H1 (cell line): ENCODE measurements at regions not wholly inside any gene's neighbourhood (a gene's known extent, or its start where the extent isn't known, plus 50 kb on each side); places are given as distances from the start of the nearest gene placed in this dataset.

Source experiments
- CTCF ChIA-PET: fragments of 300-600 bp; sonication (Branson Sonifier 250); formaldehyde crosslinking; loops from one replicate; lab custom pipeline; 2021; ENCODE audit not compliant: partially characterized antibody; lab: Charles Lee
- POLR2A ChIA-PET: fragments of 300-600 bp; sonication (Branson Sonifier 250); formaldehyde crosslinking; loops from one replicate; lab custom pipeline; 2021; ENCODE audit warnings: inconsistent platforms; ENCODE audit not compliant: partially characterized antibody; lab: Charles Lee
- DNase-seq, 2 experiments: peaks; one replicate each; pipeline versions ENCODE4 v3.0.0 to v3.0.0-alpha.2; 2010 to 2022; ENCODE audit warnings: low spot score in 2 of 2, low read depth in 1 of 2, mixed read lengths in 1 of 2
- FAIRE-seq: peaks from 2 replicates; lab custom pipeline; 2011; peaks lifted over from hg19 to GRCh38; lab: Jason Lieb, UNC
- H2AFZ ChIP-seq: 2 replicates; pipeline ENCODE4 v1.8.1; 2012; ENCODE audit warnings: low read length, inconsistent platforms
- H2AK5ac ChIP-seq: 2 replicates; pipeline ENCODE4 v1.6.1; 2013; ENCODE audit warnings: low read depth, low read length
- H2BK120ac ChIP-seq: replicated peaks from 2 replicates; pipeline ENCODE3; 2013; ENCODE audit warnings: low read depth, low read length, inconsistent platforms
- H2BK12ac ChIP-seq: 2 replicates; pipeline ENCODE4 v1.6.1; 2013; ENCODE audit warnings: low read depth, low read length
- H2BK15ac ChIP-seq: 2 replicates; pipeline ENCODE4 v1.6.1; 2013; ENCODE audit warnings: low read length
- H2BK20ac ChIP-seq: 2 replicates; pipeline ENCODE4 v1.6.1; 2013; ENCODE audit warnings: low read length
- H2BK5ac ChIP-seq: 2 replicates; pipeline ENCODE4 v1.6.1; 2013; ENCODE audit warnings: low read depth, low read length
- H3K14ac ChIP-seq: 2 replicates; pipeline ENCODE4 v1.6.1; 2013; ENCODE audit warnings: inconsistent platforms; ENCODE audit not compliant: insufficient read length
- H3K18ac ChIP-seq: 2 replicates; pipeline ENCODE4 v1.6.1; 2013; ENCODE audit warnings: low read length; ENCODE audit errors: extremely low read depth
- H3K23ac ChIP-seq: 2 replicates; pipeline ENCODE4 v1.6.1; 2013; ENCODE audit warnings: inconsistent platforms; ENCODE audit not compliant: insufficient read length
- H3K23me2 ChIP-seq: 2 replicates; pipeline ENCODE4 v1.6.1; 2013; ENCODE audit warnings: low read depth, low read length
- H3K27ac ChIP-seq: 2 replicates; pipeline ENCODE4 v1.6.1; 2011; ENCODE audit warnings: low read depth, low read length, inconsistent platforms
- H3K27me3 ChIP-seq, 4 experiments: replicated peaks in 1 of 4; 1 replicate in 1 of 4; 2 replicates in 3 of 4; pipeline versions ENCODE4 v1.6.1 to v1.8.1; 2011 to 2013; ENCODE audit warnings: low read length in 3 of 4, mild to moderate bottlenecking in 3 of 4, inconsistent platforms in 2 of 4, mixed read lengths in 2 of 4, moderate library complexity in 1 of 4; ENCODE audit not compliant: control insufficient read depth in 3 of 4, insufficient read depth in 3 of 4; ENCODE audit errors: extremely low read depth in 1 of 4
- H3K36me3 ChIP-seq, 4 experiments: 2 replicates each; pipeline versions ENCODE4 v1.6.1 to v1.8.1; 2011 to 2013; ENCODE audit warnings: mild to moderate bottlenecking in 4 of 4, low read length in 3 of 4, moderate library complexity in 2 of 4, control low read depth in 1 of 4, inconsistent platforms in 1 of 4; ENCODE audit not compliant: insufficient read depth in 4 of 4, control insufficient read depth in 2 of 4
- H3K4ac ChIP-seq: replicated peaks from 2 replicates; pipeline ENCODE3; 2013; ENCODE audit warnings: low read length, low read depth, mixed read lengths, inconsistent platforms; ENCODE audit not compliant: insufficient read length
- H3K4me1 ChIP-seq, 4 experiments: replicated peaks in 1 of 4; 1 replicate in 1 of 4; 2 replicates in 3 of 4; pipeline versions ENCODE4 v1.6.1 to v1.8.1; 2011 to 2013; ENCODE audit warnings: low read length in 3 of 4, inconsistent platforms in 2 of 4, mixed read lengths in 1 of 4; ENCODE audit not compliant: insufficient read depth in 4 of 4, control insufficient read depth in 3 of 4
- H3K4me2 ChIP-seq, 2 experiments: 2 replicates each; pipeline versions ENCODE4 v1.6.1 to v1.8.1; 2011 to 2013; ENCODE audit warnings: low read depth in 2 of 2, low read length in 2 of 2, control low read depth in 1 of 2, inconsistent platforms in 1 of 2, mild to moderate bottlenecking in 1 of 2; ENCODE audit not compliant: insufficient read depth in 1 of 2
- H3K4me3 ChIP-seq, 4 experiments: fragments of 200-600, 300-600 bp in 1 of 4; sonication (generic), shearing (Covaris generic), sonication (Bioruptor Twin) in 1 of 4; 2 replicates each; pipeline versions ENCODE4 v1.5.1 to v1.8.1; 2011 to 2016; ENCODE audit warnings: low read length in 4 of 4, low read depth in 3 of 4, control low read depth in 2 of 4, inconsistent platforms in 2 of 4, mild to moderate bottlenecking in 2 of 4, mixed read lengths in 1 of 4, moderate library complexity in 1 of 4; ENCODE audit not compliant: insufficient read depth in 2 of 4; ENCODE audit errors: extremely low read depth in 1 of 4
- H3K56ac ChIP-seq: replicated peaks from 2 replicates; pipeline ENCODE3; 2013; ENCODE audit warnings: low read depth, mild to moderate bottlenecking, mixed read lengths, low read length, inconsistent platforms; ENCODE audit not compliant: insufficient read length
- H3K79me1 ChIP-seq: 2 replicates; pipeline ENCODE4 v1.6.1; 2013; ENCODE audit warnings: low read depth, low read length, control low read depth
- H3K79me2 ChIP-seq, 2 experiments: 2 replicates each; pipeline versions ENCODE4 v1.6.1 to v1.8.1; 2012 to 2013; ENCODE audit warnings: low read length in 2 of 2, mild to moderate bottlenecking in 2 of 2, inconsistent platforms in 1 of 2; ENCODE audit not compliant: insufficient read depth in 2 of 2, control insufficient read depth in 1 of 2
- H3K9ac ChIP-seq, 4 experiments: replicated peaks in 1 of 4; 1 replicate in 1 of 4; 2 replicates in 3 of 4; pipeline versions ENCODE4 v1.6.1 to v1.8.1; 2011 to 2013; ENCODE audit warnings: low read depth in 3 of 4, low read length in 3 of 4, control low read depth in 2 of 4, mild to moderate bottlenecking in 2 of 4, moderate library complexity in 2 of 4, inconsistent platforms in 1 of 4; ENCODE audit errors: extremely low read depth in 1 of 4
- H3K9me3 ChIP-seq, 2 experiments: 2 replicates each; pipeline versions ENCODE4 v1.6.1 to v1.8.1; 2012 to 2013; ENCODE audit warnings: mild to moderate bottlenecking in 2 of 2, moderate library complexity in 2 of 2, control low read depth in 1 of 2, inconsistent platforms in 1 of 2, low read depth in 1 of 2, low read length in 1 of 2, mixed read lengths in 1 of 2; ENCODE audit not compliant: insufficient read depth in 2 of 2
- H4K20me1 ChIP-seq, 2 experiments: replicated peaks in 1 of 2; 2 replicates each; pipeline versions ENCODE3 to v1.8.1; 2011 to 2013; ENCODE audit warnings: inconsistent platforms in 2 of 2, low read length in 2 of 2, mild to moderate bottlenecking in 1 of 2; ENCODE audit not compliant: insufficient read depth in 2 of 2, control insufficient read depth in 1 of 2
- H4K5ac ChIP-seq: 2 replicates; pipeline ENCODE4 v1.6.1; 2013; ENCODE audit warnings: low read length, low read depth, mixed read lengths, inconsistent platforms; ENCODE audit not compliant: insufficient read length
- H4K8ac ChIP-seq: 2 replicates; pipeline ENCODE4 v1.8.0; 2013; ENCODE audit warnings: mild to moderate bottlenecking, moderate library complexity, low read length, inconsistent platforms; ENCODE audit not compliant: insufficient read depth; ENCODE audit errors: extremely low read depth
- H4K91ac ChIP-seq: replicated peaks from 2 replicates; pipeline ENCODE3; 2013; ENCODE audit warnings: low read length, mixed read lengths, inconsistent platforms; ENCODE audit not compliant: insufficient read length
- ASH2L ChIP-seq: fragments of 200-600, 300-600 bp; sonication (generic); IDR thresholded peaks from one replicate; pipeline ENCODE4 v1.7.1; 2017; ENCODE audit warnings: low read length
- EP300 ChIP-seq, 2 experiments: IDR thresholded peaks; 1 replicate in 1 of 2; 2 replicates in 1 of 2; pipeline ENCODE4 v1.6.1; 2011 to 2012; ENCODE audit warnings: low read depth in 2 of 2, low read length in 2 of 2, mild to moderate bottlenecking in 2 of 2, borderline replicate concordance in 1 of 2, inconsistent platforms in 1 of 2, moderate library complexity in 1 of 2
- POLR2A ChIP-seq, 2 experiments: IDR thresholded peaks; 1 replicate in 1 of 2; 2 replicates in 1 of 2; pipeline ENCODE4 v1.6.1; 2011; ENCODE audit warnings: low read depth in 2 of 2, low read length in 2 of 2, mild to moderate bottlenecking in 2 of 2; ENCODE audit errors: control extremely low read depth in 1 of 2
- SP1 ChIP-seq: IDR thresholded peaks from 2 replicates; pipeline ENCODE4 v1.6.1; 2011; ENCODE audit warnings: low read depth, low read length
- TAF7 ChIP-seq: optimal IDR thresholded peaks from 2 replicates; pipeline ENCODE3; 2011; ENCODE audit warnings: low read depth, mild to moderate bottlenecking, inconsistent platforms, low read length, moderate library complexity, borderline replicate concordance
- TCF12 ChIP-seq: IDR thresholded peaks from 2 replicates; pipeline ENCODE4 v1.6.1; 2011; ENCODE audit warnings: low read depth, mild to moderate bottlenecking, low read length
- WGBS, 2 experiments: shearing (Covaris generic) in 1 of 2; methylation state at CpG; one replicate each; pipeline versions ENCODE4 v1.1.6 to v1.1.7; 2013 to 2015; ENCODE audit warnings: low lambda C conversion rate in 2 of 2, mixed read lengths in 2 of 2, inconsistent platforms in 1 of 2, low coverage in 1 of 2, missing lambda C conversion rate in 1 of 2; ENCODE audit not compliant: insufficient replicate concordance in 2 of 2, insufficient coverage in 1 of 2, insufficient read length in 1 of 2; ENCODE audit errors: extremely low coverage in 1 of 2, missing lambda C conversion rate in 1 of 2; 5-methylcytosine and 5-hydroxymethylcytosine counted together

DNA sequence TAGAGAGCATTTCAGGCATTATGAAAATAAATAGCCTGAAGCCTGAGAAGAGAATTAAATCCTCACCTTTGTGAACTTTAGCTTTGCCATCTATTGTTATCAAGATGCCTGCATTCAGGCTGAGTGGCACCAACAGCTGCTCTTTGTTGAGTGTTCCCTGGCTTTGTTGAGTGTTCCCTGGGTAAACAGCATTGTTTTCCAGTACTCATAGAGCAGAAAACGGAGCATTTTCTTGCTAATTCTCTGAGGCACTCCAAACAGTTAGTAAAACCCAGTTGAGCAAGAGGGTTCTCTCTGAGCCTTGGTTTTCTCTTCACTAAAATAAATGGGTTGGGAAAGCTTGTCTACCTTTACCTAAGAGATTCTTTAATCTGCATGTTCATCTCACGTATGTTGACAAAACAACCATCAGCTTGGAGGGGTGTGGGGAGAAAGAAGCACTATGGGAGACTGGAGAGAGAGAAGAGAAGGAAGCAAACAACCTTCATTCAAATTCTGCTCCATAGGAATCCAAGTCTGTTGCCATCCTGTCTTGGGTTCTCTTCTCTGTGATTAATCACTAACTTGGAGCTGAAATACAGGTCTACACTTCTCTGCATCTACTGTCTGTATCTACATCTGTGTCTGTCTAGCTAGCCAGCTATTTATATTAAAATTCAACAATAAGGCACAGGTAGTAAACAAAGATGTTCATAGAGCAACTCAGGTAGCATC, 567.0 kb upstream of the SOX11 start:
- H2AFZ ChIP-seq = peak overlapping the region; percentile 60; the same call in 1 of the 2 replicates
- peak in 1 of 2 experiments; percentile 13 for DNase-seq
- no peak overlapping the region for H2BK15ac ChIP-seq
- H3K79me1 ChIP-seq = no peaks in the 10 kb centered on the region
- WGBS, 2 experiments = 33% methylated on average over 2 of the region's 2 CpGs; no CpG with 5 or more reads in 1 of the 2 experiments
- peak overlapping the region; percentile 34 for H2BK120ac ChIP-seq
- no peak overlapping the region for H4K8ac ChIP-seq
- H2AK5ac ChIP-seq = no peak overlapping the region
- H4K20me1 ChIP-seq = no peaks in the 10 kb centered on the region
- no peak overlapping the region for H3K4ac ChIP-seq
- no peaks in the 10 kb centered on the region for H3K23me2 ChIP-seq
- H2BK12ac ChIP-seq = no peak overlapping the region
- H3K9me3 ChIP-seq = no peaks in the 10 kb centered on the region
- H3K56ac ChIP-seq = no peak overlapping the region
- POLR2A ChIA-PET = no interaction called here
- no peak overlapping the region for H3K14ac ChIP-seq
- H2BK5ac ChIP-seq = no peak overlapping the region
- H3K36me3 ChIP-seq = no peaks in the 10 kb centered on the region
- H3K18ac ChIP-seq = no peak overlapping the region; the same call in 1 of the 2 replicates
- H3K4me3 ChIP-seq = peak overlapping the region in 1 of 4 experiments; percentile 29; a peak in 1 of 8 replicates
- peak overlapping the region; percentile 59; the same call in 1 of the 2 replicates for H3K27ac ChIP-seq
- CTCF ChIA-PET = interaction anchor here (0.6 kb wide), 1 partner anchor 1143 kb away, joined by 3 read pairs; no protein-coding TSS in a partner anchor
- H3K4me2 ChIP-seq = peak overlapping the region; percentile 25 to 41; a peak in 3 of 4 replicates
- H3K23ac ChIP-seq = no peak overlapping the region
- no peak overlapping the region for H4K91ac ChIP-seq
- no peaks in the 10 kb centered on the region for H3K79me2 ChIP-seq
- H3K9ac ChIP-seq = no peak overlapping the region; a peak in 1 of 7 replicates
- FAIRE-seq = peak; percentile 81
- H3K27me3 ChIP-seq = no peaks in the 10 kb centered on the region
- peak overlapping the region; percentile 44 for H4K5ac ChIP-seq
- H3K4me1 ChIP-seq = peaks cover 3 to 9% (median 5%) of the 10 kb centered on the region in 4 experiments; a peak in 3 of 7 replicates
- no peak overlapping the region for H2BK20ac ChIP-seq
- TF ChIP-seq EP300 (IDR thresholded peaks at IDR 0.05; ENCODE audit: borderline replicate concordance in 1 of 2, low read depth in 2 of 2, low read length in 2 of 2) = no peak
- TF ChIP-seq SP1 = 0 out of 2 replicates have a peak, but pooled peaks have one; percentile 46
- peak; percentile 27 to 75 for TF ChIP-seq POLR2A (IDR thresholded peaks at IDR 0.05; ENCODE audit: control extremely low read depth in 1 of 2, low read depth in 2 of 2, low read length in 2 of 2)
- peak; percentile 89 for TF ChIP-seq ASH2L
- peak; percentile 95 for TF ChIP-seq TAF7
- peak; percentile 56; the same call in 1 of the 2 replicates for TF ChIP-seq TCF12
